GM10248 (cell line): ENCODE measurements at regions not wholly inside any gene's neighbourhood (a gene's known extent, or its start where the extent isn't known, plus 50 kb on each side); places are given as distances from the start of the nearest gene placed in this dataset.
A peak's percentile ranks its signal among the peaks of the same experiment; 100 is the strongest.

Experiments
- CTCF ChIA-PET: fragments of 300-600 bp; sonication (Branson Sonifier 250); formaldehyde crosslinking; extraction: SDS; loops from one replicate; lab custom pipeline; 2021; ENCODE audit warnings: antibody characterized with exemption; lab: Yijun Ruan, JAX
- POLR2A ChIA-PET: fragments of 350-650 bp; sonication (Branson Sonifier 250); formaldehyde crosslinking; extraction: SDS; loops from one replicate; lab custom pipeline; 2020; ENCODE audit warnings: antibody characterized with exemption; lab: Yijun Ruan, JAX
- DNase-seq: peaks from one replicate; pipeline ENCODE4 v3.0.0; 2012; ENCODE audit errors: extremely low spot score
- CTCF ChIP-seq: IDR thresholded peaks from 2 replicates; pipeline ENCODE4 v1.5.1; 2012; ENCODE audit warnings: mild to moderate bottlenecking, low read depth; ENCODE audit errors: extremely low read depth, missing control alignments, control extremely low read depth

GRCh38 chr17:77036136-77036840 is 104.5 kb upstream of the SEC14L1 start:
- CTCF ChIA-PET = interaction anchor here (0.8 to 3.2 kb wide), 3 partner anchors 20 to 169 kb away, joined by 3 to 8 read pairs (median 4); partner anchors contain the start of gene MGAT5B
- DNase-seq = no peak
- TF ChIP-seq CTCF = no peak
- POLR2A ChIA-PET = no interaction called here

- POLR2A ChIA-PET = no interaction called here
- no peak for TF ChIP-seq CTCF
- CTCF ChIA-PET = interaction anchor here (0.8 to 3.2 kb wide), 2 partner anchors 19 to 169 kb away, joined by 3 to 8 read pairs; partner anchors contain the start of gene MGAT5B
- DNase-seq = peak; percentile 42
Observed at GRCh38 chr17:77036841-77037381, 103.9 kb upstream of the SEC14L1 start.

GRCh38 chr17:77037943-77038342 is 102.8 kb upstream of the SEC14L1 start:
- ChIA-PET CTCF (interaction anchor here (1.9 to 3.2 kb wide), 2 partner anchors 19 to 170 kb away, joined by 8 to 13 read pairs; partner anchors contain the start of gene MGAT5B), POLR2A (no interaction called here)
- DNase-seq = no peak
- TF ChIP-seq CTCF = no peak

GRCh38 chr17:77038884-77039555 is 101.7 kb upstream of the SEC14L1 start:
- no peak for TF ChIP-seq CTCF
- DNase-seq = no peak
- ChIA-PET POLR2A (no interaction called here), CTCF (interaction anchor here (1.9 to 3.2 kb wide), 2 partner anchors 17 to 171 kb away, joined by 8 to 13 read pairs; partner anchors contain the start of gene MGAT5B)

GRCh38 chr17:77042476-77043231 is 98.1 kb upstream of the SEC14L1 start:
- no peak for DNase-seq
- ChIA-PET CTCF (interaction anchor here (0.9 to 1.7 kb wide), 3 partner anchors 11 to 30 kb away, joined by 4 to 11 read pairs (median 4); no protein-coding TSS in a partner anchor), POLR2A (no interaction called here)
- TF ChIP-seq CTCF = no peak
